ENCODE measurements at regions not wholly inside any gene's neighbourhood (a gene's known extent, or its start where the extent isn't known, plus 50 kb on each side); places are given as distances from the start of the nearest gene placed in this dataset.

GRCh38 chr2:19542796-19543662 is 184.6 kb upstream of the OSR1 start:
- TF ChIP-seq CTCF (IDR thresholded peaks at IDR 0.05), result no peak
- no peak for TF ChIP-seq POLR2A (IDR thresholded peaks at IDR 0.05)

All from right lobe of liver (tissue), 4 donors.